HepG2 (cell line): ENCODE measurements at regions not wholly inside any gene's neighbourhood (a gene's known extent, or its start where the extent isn't known, plus 50 kb on each side); places are given as distances from the start of the nearest gene placed in this dataset.

Experiments used
- ATAC-seq: fragments of 200-7000 bp; cut with Tn5 transposase; 3 replicates; pipeline ENCODE4 v1.9.1; 2020; ENCODE audit warnings: mild to moderate bottlenecking, moderate library complexity
- BruUV-seq: library from RNA; stranded (reverse); fragments of 400-500 nt; replicated peaks from 2 replicates; lab custom pipeline; 2021; lab: Mats Ljungman, UMichigan
- CTCF ChIA-PET: fragments of 300-600 bp; formaldehyde crosslinking; extraction: SDS; loops from one replicate; lab custom pipeline; 2021; ENCODE audit warnings: low total read pairs, inconsistent platforms, low intra/inter-chr PET ratio; lab: Yijun Ruan, JAX
- POLR2A ChIA-PET: fragments of 350-600 bp; sonication (Branson Sonifier 250); formaldehyde crosslinking; loops from one replicate; lab custom pipeline; 2020; ENCODE audit warnings: antibody characterized with exemption, inconsistent platforms; lab: Yijun Ruan, JAX
- DNase-seq: peaks from one replicate; pipeline ENCODE4 v3.0.0-alpha.2; 2015; ENCODE audit warnings: low spot score
- FAIRE-seq: peaks from 3 replicates; lab custom pipeline; 2011; peaks lifted over from hg19 to GRCh38; lab: Jason Lieb, UNC
- H2AFZ ChIP-seq: one replicate; pipeline ENCODE4 v1.6.1; 2011; ENCODE audit warnings: low read length, inconsistent platforms
- H3K27ac ChIP-seq: fragments of 300-600 bp; 3 replicates; pipeline ENCODE4 v1.8.0; 2011; ENCODE audit warnings: mixed run types, mild to moderate bottlenecking, mixed read lengths, low read length, inconsistent platforms; ENCODE audit not compliant: insufficient read depth; ENCODE audit errors: extremely low read length
- H3K27me3 ChIP-seq, 2 experiments: fragments of 200-600 bp in 1 of 2; 2 replicates in 1 of 2; 3 replicates in 1 of 2; pipeline versions ENCODE4 v1.6.0 to v1.8.0; 2011; ENCODE audit warnings: low read length in 2 of 2, mild to moderate bottlenecking in 2 of 2, moderate library complexity in 2 of 2, inconsistent platforms in 1 of 2; ENCODE audit not compliant: insufficient read depth in 2 of 2, control insufficient read depth in 1 of 2
- H3K36me3 ChIP-seq, 2 experiments: fragments of 200-600 bp in 1 of 2; replicated peaks in 1 of 2; 2 replicates in 1 of 2; 3 replicates in 1 of 2; pipeline versions ENCODE4 v1.5.1 to v1.8.0; 2011; ENCODE audit warnings: low read length in 2 of 2, inconsistent platforms in 1 of 2; ENCODE audit not compliant: insufficient read depth in 2 of 2, control insufficient read depth in 1 of 2
- H3K4me1 ChIP-seq: 2 replicates; pipeline ENCODE4 v1.5.1; 2012; ENCODE audit warnings: low read length, inconsistent platforms; ENCODE audit not compliant: insufficient read depth
- H3K4me2 ChIP-seq: 2 replicates; pipeline ENCODE4 v1.6.0; 2011; ENCODE audit warnings: low read depth, low read length, inconsistent platforms
- H3K4me3 ChIP-seq, 3 experiments: fragments of 200-600 bp in 1 of 3; sonication (generic), shearing (Covaris generic) in 1 of 3; replicated peaks in 1 of 3; 2 replicates each; pipeline ENCODE4 v1.5.1; 2011 to 2016; ENCODE audit warnings: low read length in 3 of 3, inconsistent platforms in 2 of 3, low read depth in 2 of 3, mild to moderate bottlenecking in 2 of 3, control low read depth in 1 of 3, mixed read lengths in 1 of 3; ENCODE audit not compliant: insufficient read depth in 1 of 3
- H3K79me2 ChIP-seq: one replicate; pipeline ENCODE4 v1.6.1; 2011; ENCODE audit warnings: low read length, inconsistent platforms; ENCODE audit not compliant: insufficient read depth
- H3K9ac ChIP-seq: 2 replicates; pipeline ENCODE4 v1.6.0; 2011; ENCODE audit warnings: mild to moderate bottlenecking, low read depth, low read length, inconsistent platforms; ENCODE audit not compliant: insufficient read depth
- H3K9me3 ChIP-seq: 2 replicates; pipeline ENCODE4 v1.5.1; 2012; ENCODE audit warnings: mild to moderate bottlenecking, low read length
- H4K20me1 ChIP-seq: 2 replicates; pipeline ENCODE4 v1.6.0; 2011; ENCODE audit warnings: inconsistent platforms, mild to moderate bottlenecking, low read length, moderate library complexity; ENCODE audit not compliant: insufficient read depth
- ARID3A ChIP-seq: IDR thresholded peaks from 2 replicates; pipeline ENCODE4 v1.6.1; 2012; ENCODE audit warnings: low read depth, low read length, improper control_type of control experiment
- ARID4A ChIP-seq: sonication (generic); formaldehyde crosslinking; IDR thresholded peaks from 2 replicates; pipeline ENCODE4 v1.5.0; 2020; ENCODE audit warnings: mild to moderate bottlenecking, missing genetic modification reagents, borderline replicate concordance
- DR1 ChIP-seq: sonication (generic); formaldehyde crosslinking; IDR thresholded peaks from 2 replicates; pipeline ENCODE4 v1.8.0; 2021; ENCODE audit warnings: mild to moderate bottlenecking, missing genetic modification reagents, inconsistent platforms
- HMGA1 ChIP-seq: sonication (generic); formaldehyde crosslinking; conservative IDR thresholded peaks from 2 replicates; pipeline ENCODE4 v1.4.0; 2020; ENCODE audit warnings: missing genetic modification reagents
- JUN ChIP-seq: sonication (generic); formaldehyde crosslinking; IDR thresholded peaks from 2 replicates; pipeline ENCODE4 v1.4.0; 2020; ENCODE audit warnings: mild to moderate bottlenecking, missing genetic modification reagents
- PHB2 ChIP-seq: fragments of 450-650 bp; IDR thresholded peaks from 2 replicates; pipeline ENCODE4 v1.6.1; 2018; ENCODE audit not compliant: partially characterized antibody
- PRDM10 ChIP-seq: sonication (generic); formaldehyde crosslinking; IDR thresholded peaks from 2 replicates; pipeline ENCODE4 v1.4.0; 2020; ENCODE audit warnings: low read depth, missing genetic modification reagents
- RCOR2 ChIP-seq: IDR thresholded peaks from 2 replicates; pipeline ENCODE4 v1.6.1; 2016; ENCODE audit warnings: missing biosample characterization, missing genetic modification reagents
- SMARCC2 ChIP-seq: fragments of 450-650 bp; IDR thresholded peaks from 2 replicates; pipeline ENCODE4 v1.6.1; 2017; ENCODE audit warnings: antibody characterized with exemption, mild to moderate bottlenecking
- STAT5B ChIP-seq: sonication (generic); formaldehyde crosslinking; IDR thresholded peaks from 2 replicates; pipeline ENCODE4 v1.4.0; 2020; ENCODE audit warnings: missing genetic modification reagents
- WIZ ChIP-seq: sonication (generic); formaldehyde crosslinking; IDR thresholded peaks from 2 replicates; pipeline ENCODE4 v1.5.1; 2020; ENCODE audit warnings: mild to moderate bottlenecking, missing genetic modification reagents
- ZBTB1 ChIP-seq: sonication (generic); formaldehyde crosslinking; IDR thresholded peaks from 2 replicates; pipeline ENCODE4 v1.4.0; 2020; ENCODE audit warnings: missing genetic modification reagents, borderline replicate concordance
- ZNF446 ChIP-seq: sonication (generic); formaldehyde crosslinking; IDR thresholded peaks from 2 replicates; pipeline ENCODE4 v1.5.0; 2020; ENCODE audit warnings: mild to moderate bottlenecking, missing genetic modification reagents
- ZNF530 ChIP-seq: sonication (generic); formaldehyde crosslinking; IDR thresholded peaks from 2 replicates; pipeline ENCODE4 v1.5.0; 2020; ENCODE audit warnings: low read depth, mild to moderate bottlenecking, missing genetic modification reagents
- ZSCAN22 ChIP-seq: sonication (generic); formaldehyde crosslinking; IDR thresholded peaks from 2 replicates; pipeline ENCODE4 v1.4.0; 2020; ENCODE audit warnings: mild to moderate bottlenecking, missing genetic modification reagents
- WGBS: methylation state at CpG from one replicate; pipeline ENCODE4 v1.1.6; 2017; ENCODE audit warnings: low lambda C conversion rate; 5-methylcytosine and 5-hydroxymethylcytosine counted together
- in situ Hi-C: cut with HindIII; loops from 2 replicates; pipeline ENCODE4 v1.10.0; 2017; ENCODE audit warnings: low pct_unique_long_range_greater_than_20kb; ENCODE audit not compliant: extremely low pct_ligation_motif_present
- intact Hi-C: fragments of 100-400 bp; cut with micrococcal nuclease; formaldehyde crosslinking; loops from one replicate; pipeline ENCODE4 v1.10.0; 2022; ENCODE audit not compliant: unreplicated experiment

GRCh38 chr9:23254404-23255184 lies 571.4 kb downstream of the ELAVL2 start:
- intact Hi-C loops (no loop called here), in situ Hi-C loops (no loop called here)
- Histone ChIP-seq H3K4me3 (no peak overlapping the region), H3K79me2 (no peaks in the 10 kb centered on the region), H3K9me3 (peaks cover 25% of the 10 kb centered on the region), H3K27ac (no peak overlapping the region), H3K9ac (no peak overlapping the region), H4K20me1 (no peaks in the 10 kb centered on the region), H3K36me3 (no peaks in the 10 kb centered on the region), H2AFZ (no peak overlapping the region), H3K4me2 (no peak overlapping the region), H3K27me3 (no peaks in the 10 kb centered on the region), H3K4me1 (no peaks in the 10 kb centered on the region)
- BruUV-seq, result no TSS peak
- WGBS, result 26% methylated on average over 9 of the region's 9 CpGs
- no peak for FAIRE-seq
- ATAC-seq, result no peak
- TF ChIP-seq ZBTB1 (no peak), ARID4A (CRISPR knock-in tag) (no peak), ZSCAN22 (no peak), WIZ (CRISPR knock-in tag) (no peak), PRDM10 (CRISPR knock-in tag) (no peak), HMGA1 (no peak), ZNF446 (CRISPR knock-in tag) (no peak), SMARCC2 (no peak), ARID3A (no peak), DR1 (CRISPR knock-in tag) (no peak), PHB2 (no peak), ZNF530 (no peak), STAT5B (no peak), RCOR2 (CRISPR knock-in tag) (no peak), JUN (CRISPR knock-in tag) (no peak)
- no peak for DNase-seq
- CTCF ChIA-PET, result no interaction called here
- POLR2A ChIA-PET, result no interaction called here
